HG02763 (cell line): ENCODE measurements at regions not wholly inside any gene's neighbourhood (a gene's known extent, or its start where the extent isn't known, plus 50 kb on each side); places are given as distances from the start of the nearest gene placed in this dataset.
"Not testable (repeated sequence)": the region's sequence is repeated elsewhere in the genome, so short reads cannot be mapped to it uniquely, and the experiment has no call there.

ENCODE experiments used
- ATAC-seq: cut with Tn5 transposase; IDR thresholded peaks from one replicate; pipeline ENCODE4 v1.9.1; 2021; ENCODE audit warnings: mild to moderate bottlenecking, moderate library complexity; ENCODE audit not compliant: unreplicated experiment

GRCh38 chr13:109408591-109409382 is 377.6 kb downstream of the IRS2 start:
- ATAC-seq: no peak

GRCh38 chr13:109406376-109406992 is 379.9 kb downstream of the IRS2 start:
- ATAC-seq: no peak

GRCh38 chr13:109403012-109403421 is 383.4 kb downstream of the IRS2 start:
- ATAC-seq: no peak

- no peak for ATAC-seq
Measured at GRCh38 chr13:109401891-109402290, 384.5 kb downstream of the IRS2 start.

- no peak for ATAC-seq
Measured at GRCh38 chr13:109401307-109401706, 385.1 kb downstream of the IRS2 start.

GRCh38 chr13:109400624-109401257 is 385.6 kb downstream of the IRS2 start:
- no peak for ATAC-seq

- ATAC-seq: no peak
Measured at GRCh38 chr13:109400209-109400608, 386.2 kb downstream of the IRS2 start.

- not testable (repeated sequence) for ATAC-seq
Measured at GRCh38 chr13:109398071-109398470, 388.3 kb downstream of the IRS2 start.

GRCh38 chr13:109397285-109397684 is 389.1 kb downstream of the IRS2 start:
- ATAC-seq: no peak

- no peak for ATAC-seq
Measured at GRCh38 chr13:109396266-109396665, 390.1 kb downstream of the IRS2 start.

GRCh38 chr13:109395014-109395413 is 391.4 kb downstream of the IRS2 start:
- ATAC-seq: no peak

- ATAC-seq: no peak
Measured at GRCh38 chr13:109394311-109394988, 391.9 kb downstream of the IRS2 start.

GRCh38 chr13:109393045-109393444 is 393.3 kb downstream of the IRS2 start:
- no peak for ATAC-seq

GRCh38 chr13:109390391-109390790 is 396.0 kb downstream of the IRS2 start:
- no peak for ATAC-seq

GRCh38 chr13:109389892-109390345 is 396.5 kb downstream of the IRS2 start:
- ATAC-seq: no peak

GRCh38 chr13:109389456-109389855 is 396.9 kb downstream of the IRS2 start:
- no peak for ATAC-seq

GRCh38 chr13:109387471-109387870 is 398.9 kb downstream of the IRS2 start:
- ATAC-seq: no peak

GRCh38 chr13:109385242-109385560 is 401.2 kb downstream of the IRS2 start:
- no peak for ATAC-seq

- no peak for ATAC-seq
Measured at GRCh38 chr13:109384491-109385241, 401.7 kb downstream of the IRS2 start.

- ATAC-seq: no peak
Measured at GRCh38 chr13:109383683-109384082, 402.7 kb downstream of the IRS2 start.
